Tibial artery (tissue), 4 donors: ENCODE measurements at regions not wholly inside any gene's neighbourhood (a gene's known extent, or its start where the extent isn't known, plus 50 kb on each side); places are given as distances from the start of the nearest gene placed in this dataset.

ENCODE experiments used
- DNase-seq, 2 donors: peaks; one replicate each; pipeline ENCODE4 v3.0.0-alpha.2; 2019
- H3K27ac ChIP-seq, 2 donors: fragments of 200-600 bp; sonication (generic) in 1 of 2; 1 replicate in 1 of 2; 2 replicates in 1 of 2; pipeline ENCODE4 v1.5.1; 2018 to 2019; ENCODE audit warnings: mild to moderate bottlenecking in 1 of 2
- H3K27me3 ChIP-seq, 2 donors: fragments of 200-600 bp; sonication (generic) in 1 of 2; one replicate each; pipeline versions ENCODE4 v1.5.1 to v1.6.0; 2016 to 2019
- H3K36me3 ChIP-seq, 3 donors: fragments of 200-600 bp; sonication (generic) in 2 of 3; one replicate each; pipeline ENCODE4 v1.5.1; 2016 to 2019; ENCODE audit warnings: mild to moderate bottlenecking in 2 of 3
- H3K4me1 ChIP-seq, 4 donors: fragments of 200-600 bp; sonication (generic) in 2 of 4; 1 replicate in 3 of 4; 2 replicates in 1 of 4; pipeline ENCODE4 v1.5.1; 2016 to 2019
- H3K4me3 ChIP-seq, 2 donors: fragments of 200-600 bp; sonication (generic) in 1 of 2; 1 replicate in 1 of 2; 2 replicates in 1 of 2; pipeline ENCODE4 v1.5.1; 2018 to 2019; ENCODE audit warnings: mild to moderate bottlenecking in 2 of 2
- H3K9me3 ChIP-seq, 3 donors: fragments of 200-600 bp; sonication (generic) in 1 of 3; one replicate each; pipeline ENCODE4 v1.5.1; 2016 to 2019
- CTCF ChIP-seq, 2 experiments: fragments of 200-600 bp in 1 of 2; fragments of 450-650 bp in 1 of 2; IDR thresholded peaks; one replicate each; pipeline ENCODE4 v1.5.1; 2017 to 2019; ENCODE audit warnings: antibody characterized with exemption in 2 of 2, mild to moderate bottlenecking in 1 of 2, moderate library complexity in 1 of 2
- intact Hi-C: fragments of 100-400 bp; cut with DNase I; formaldehyde crosslinking; loops from one replicate; pipeline ENCODE4 v1.15.0; 2023; ENCODE audit warnings: low total_unique reads

- Histone ChIP-seq H3K4me3 (no peak overlapping the region), H3K36me3 (no peaks in the 10 kb centered on the region), H3K4me1 (no peaks in the 10 kb centered on the region), H3K9me3 (no peaks in the 10 kb centered on the region), H3K27me3 (no peaks in the 10 kb centered on the region), H3K27ac (no peak overlapping the region)
- TF ChIP-seq CTCF (IDR thresholded peaks at IDR 0.05): no peak
- DNase-seq: no peak
- intact Hi-C loops: no loop called here
These were observed 83.4 kb upstream of the PRL start for GRCh38 chr6:22380236-22380635.

GRCh38 chr6:22381845-22382544 is 85.2 kb upstream of the PRL start:
- Histone ChIP-seq H3K27ac (no peak overlapping the region), H3K27me3 (no peaks in the 10 kb centered on the region), H3K4me1 (no peaks in the 10 kb centered on the region), H3K4me3 (no peak overlapping the region), H3K9me3 (no peaks in the 10 kb centered on the region), H3K36me3 (no peaks in the 10 kb centered on the region)
- no peak for TF ChIP-seq CTCF (IDR thresholded peaks at IDR 0.05)
- no peak for DNase-seq
- intact Hi-C loops: no loop called here

- no peaks in the 10 kb centered on the region for H3K36me3 ChIP-seq
- no peaks in the 10 kb centered on the region for H3K4me1 ChIP-seq
- H3K9me3 ChIP-seq: no peaks in the 10 kb centered on the region
- no peak overlapping the region for H3K4me3 ChIP-seq
- no peak overlapping the region for H3K27ac ChIP-seq
- DNase-seq: no peak
- intact Hi-C loops: no loop called here
- no peaks in the 10 kb centered on the region for H3K27me3 ChIP-seq
- TF ChIP-seq CTCF (IDR thresholded peaks at IDR 0.05): no peak
These were observed 86.2 kb upstream of the PRL start for GRCh38 chr6:22383016-22383415.

GRCh38 chr6:22392711-22393110 is 95.9 kb upstream of the PRL start:
- DNase-seq: no peak
- H3K27ac ChIP-seq: no peak overlapping the region
- no peaks in the 10 kb centered on the region for H3K4me1 ChIP-seq
- H3K4me3 ChIP-seq: no peak overlapping the region
- intact Hi-C loops: no loop called here
- H3K9me3 ChIP-seq: no peaks in the 10 kb centered on the region
- no peaks in the 10 kb centered on the region for H3K27me3 ChIP-seq
- no peaks in the 10 kb centered on the region for H3K36me3 ChIP-seq
- no peak for TF ChIP-seq CTCF (IDR thresholded peaks at IDR 0.05)

GRCh38 chr6:22394691-22395090 is 97.9 kb upstream of the PRL start:
- intact Hi-C loops: no loop called here
- no peak for DNase-seq
- Histone ChIP-seq H3K4me3 (no peak overlapping the region), H3K27me3 (no peaks in the 10 kb centered on the region), H3K36me3 (no peaks in the 10 kb centered on the region), H3K9me3 (no peaks in the 10 kb centered on the region), H3K4me1 (no peaks in the 10 kb centered on the region), H3K27ac (no peak overlapping the region)
- no peak for TF ChIP-seq CTCF (IDR thresholded peaks at IDR 0.05)

GRCh38 chr6:22399693-22400092 is 102.9 kb upstream of the PRL start:
- H3K27me3 ChIP-seq: no peaks in the 10 kb centered on the region
- TF ChIP-seq CTCF (IDR thresholded peaks at IDR 0.05): no peak
- intact Hi-C loops: no loop called here
- no peaks in the 10 kb centered on the region for H3K36me3 ChIP-seq
- H3K27ac ChIP-seq: no peak overlapping the region
- no peak overlapping the region for H3K4me3 ChIP-seq
- DNase-seq: no peak
- no peaks in the 10 kb centered on the region for H3K9me3 ChIP-seq
- no peaks in the 10 kb centered on the region for H3K4me1 ChIP-seq
